Epidermal melanocyte (primary cell): ENCODE measurements at regions not wholly inside any gene's neighbourhood (a gene's known extent, or its start where the extent isn't known, plus 50 kb on each side); places are given as distances from the start of the nearest gene placed in this dataset.
A peak's percentile ranks its signal among the peaks of the same experiment; 100 is the strongest.
"Not testable (repeated sequence)": the region's sequence is repeated elsewhere in the genome, so short reads cannot be mapped to it uniquely, and the experiment has no call there.

Experiments
- DNase-seq: peaks from one replicate; pipeline ENCODE4 v3.0.0; 2011; ENCODE audit warnings: low spot score; ENCODE audit not compliant: insufficient read length

DNA sequence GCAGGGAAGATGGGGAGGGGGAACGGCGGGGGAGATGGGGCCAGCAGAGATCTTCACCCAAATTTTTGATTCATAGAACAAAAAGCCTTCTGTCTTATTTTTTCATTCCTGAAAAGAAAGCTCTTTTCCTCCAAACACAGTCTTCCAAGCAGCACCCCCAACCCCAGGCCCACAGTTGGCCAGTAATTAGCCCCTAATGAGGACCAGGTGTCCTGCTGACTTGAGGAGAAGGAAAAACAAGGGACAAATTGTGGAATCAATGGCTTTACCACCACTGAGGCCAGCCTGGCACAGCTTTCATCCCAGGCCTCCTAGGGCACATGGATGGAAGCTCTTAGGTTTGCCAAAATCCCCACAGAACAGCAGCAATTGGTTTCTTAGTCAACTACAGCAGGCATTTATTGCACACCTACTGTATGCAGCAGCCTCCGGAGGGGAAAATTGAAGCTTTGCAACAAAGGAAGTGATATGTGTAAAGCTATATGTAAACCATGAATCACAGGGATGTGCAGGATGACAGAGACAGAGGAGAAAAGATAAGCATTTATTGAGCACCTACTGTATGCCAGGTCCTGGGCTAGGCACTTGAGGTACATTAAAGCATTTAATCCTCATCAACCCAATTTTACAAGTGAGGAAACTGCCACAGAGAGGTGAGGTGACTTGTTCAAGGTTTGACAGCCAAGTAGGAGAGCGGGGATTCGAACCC lies 199.5 kb downstream of the TBC1D2B start:
- no peak for DNase-seq

- not testable (repeated sequence) for DNase-seq
Observed at GRCh38 chr15:77876107-77876820, 201.2 kb downstream of the TBC1D2B start.

GRCh38 chr15:77875066-77875721 lies 202.3 kb downstream of the TBC1D2B start:
- DNase-seq: not testable (repeated sequence)

DNA sequence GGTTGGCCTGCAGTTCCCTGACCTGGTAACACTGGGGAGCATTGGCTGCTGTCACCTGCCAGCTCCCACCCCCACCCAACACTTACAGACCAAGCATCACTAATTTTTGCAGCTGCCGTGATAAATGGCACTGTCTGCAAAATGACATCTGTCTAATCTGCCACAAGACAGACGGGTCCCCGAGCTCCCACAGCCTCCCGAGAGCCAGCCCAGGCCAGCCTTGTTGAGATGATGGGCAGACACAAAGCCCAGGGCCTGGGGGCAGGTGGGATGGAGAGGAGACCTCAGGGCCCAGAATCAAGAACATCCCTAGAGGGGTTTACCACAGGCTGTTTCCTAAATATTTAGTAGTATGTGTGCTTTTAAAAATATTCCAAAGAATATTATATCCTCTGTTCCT lies 203.4 kb downstream of the TBC1D2B start:
- no peak for DNase-seq

DNA sequence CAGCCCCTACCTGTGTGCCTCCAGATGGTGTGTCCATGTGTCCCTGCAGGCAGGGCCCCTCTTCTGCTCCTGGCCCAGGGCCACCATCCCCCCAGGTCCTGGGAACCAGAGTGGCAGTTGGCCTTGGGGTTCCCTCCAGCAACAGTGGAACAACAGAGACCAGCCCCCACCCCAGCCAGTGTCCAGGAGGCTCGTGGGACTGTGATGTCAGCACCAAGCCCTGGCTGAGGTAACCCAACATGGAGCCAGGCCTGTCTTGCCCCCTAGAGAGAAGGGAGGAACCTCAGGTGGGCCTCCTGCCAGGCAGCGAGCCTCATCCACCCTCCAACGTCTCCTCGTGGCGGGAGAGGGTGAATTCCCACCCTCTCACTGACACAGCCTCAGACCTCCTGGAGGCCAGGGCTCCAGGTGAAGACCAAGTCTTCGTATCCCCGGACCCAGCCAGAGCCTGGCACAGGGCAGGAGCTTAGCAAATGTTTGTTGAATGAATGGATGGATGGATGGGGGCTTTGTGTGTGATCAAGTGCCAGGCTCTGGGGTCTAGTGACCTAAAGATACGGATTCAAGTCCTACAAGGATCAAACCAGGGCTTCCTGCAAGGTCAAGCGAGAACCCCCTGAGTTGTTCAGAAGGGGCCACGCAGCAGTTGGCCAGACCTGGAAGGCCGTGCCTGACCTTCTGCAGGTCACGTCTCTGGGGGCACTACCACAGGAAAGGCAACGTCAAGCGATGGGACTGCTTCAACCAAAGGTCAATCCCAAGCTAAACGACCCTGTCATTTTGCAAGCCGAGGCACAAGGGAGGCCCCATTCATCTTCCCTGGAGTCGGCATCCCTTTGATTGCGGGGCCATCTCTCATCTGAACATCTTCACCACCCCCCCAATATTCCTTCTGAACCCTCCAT lies 204.7 kb downstream of the TBC1D2B start:
- not testable (repeated sequence) for DNase-seq

GRCh38 chr15:77871852-77872371 lies 205.6 kb downstream of the TBC1D2B start:
- DNase-seq: no peak

GRCh38 chr15:77870195-77871065 lies 207.1 kb downstream of the TBC1D2B start:
- peak; percentile 50 for DNase-seq

DNA sequence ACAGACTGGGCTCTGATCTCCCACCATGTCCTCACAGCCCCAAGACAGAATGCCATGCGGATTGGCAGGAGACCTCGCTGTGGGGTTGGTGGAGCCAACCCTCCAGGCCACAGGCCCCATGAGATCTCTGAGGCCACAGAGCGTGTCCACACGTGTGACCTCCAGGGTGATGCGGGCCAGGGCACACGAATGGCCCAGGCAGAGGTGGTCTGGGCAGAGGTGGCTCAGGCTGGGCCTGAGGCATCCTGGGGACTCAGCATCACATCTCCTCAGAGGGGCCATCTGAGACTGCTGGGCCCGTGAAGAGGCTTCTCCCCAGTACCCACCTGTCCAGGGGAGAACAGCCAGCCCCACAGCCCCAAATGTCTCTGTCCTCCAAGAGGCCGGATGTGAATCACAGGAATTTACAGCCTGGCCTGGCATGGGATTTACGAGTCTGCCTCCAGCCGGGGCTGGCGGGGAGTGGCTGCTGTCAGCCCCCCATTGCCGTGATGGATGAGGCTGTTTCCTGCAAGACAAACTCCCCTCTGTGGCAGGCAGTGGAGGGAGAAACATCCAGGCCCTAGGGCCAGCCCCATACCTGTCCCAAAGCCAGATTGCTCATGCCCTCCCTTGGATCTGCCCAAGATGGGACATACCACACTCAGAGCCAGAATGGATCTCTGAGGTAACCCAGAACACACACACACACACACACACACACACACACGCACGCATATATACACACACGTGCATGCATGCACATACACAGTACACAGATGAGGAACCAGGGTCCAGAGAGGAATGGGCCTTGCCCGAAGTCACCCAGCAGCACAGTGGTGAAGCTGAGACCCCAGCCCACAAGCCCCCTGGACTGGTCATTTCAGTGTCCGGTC lies 208.3 kb downstream of the TBC1D2B start:
- no peak for DNase-seq

GRCh38 chr15:77868048-77868629 lies 209.4 kb downstream of the TBC1D2B start:
- DNase-seq: not testable (repeated sequence)

- no peak for DNase-seq
Observed at GRCh38 chr15:77867266-77868047, 210.1 kb downstream of the TBC1D2B start.

DNA sequence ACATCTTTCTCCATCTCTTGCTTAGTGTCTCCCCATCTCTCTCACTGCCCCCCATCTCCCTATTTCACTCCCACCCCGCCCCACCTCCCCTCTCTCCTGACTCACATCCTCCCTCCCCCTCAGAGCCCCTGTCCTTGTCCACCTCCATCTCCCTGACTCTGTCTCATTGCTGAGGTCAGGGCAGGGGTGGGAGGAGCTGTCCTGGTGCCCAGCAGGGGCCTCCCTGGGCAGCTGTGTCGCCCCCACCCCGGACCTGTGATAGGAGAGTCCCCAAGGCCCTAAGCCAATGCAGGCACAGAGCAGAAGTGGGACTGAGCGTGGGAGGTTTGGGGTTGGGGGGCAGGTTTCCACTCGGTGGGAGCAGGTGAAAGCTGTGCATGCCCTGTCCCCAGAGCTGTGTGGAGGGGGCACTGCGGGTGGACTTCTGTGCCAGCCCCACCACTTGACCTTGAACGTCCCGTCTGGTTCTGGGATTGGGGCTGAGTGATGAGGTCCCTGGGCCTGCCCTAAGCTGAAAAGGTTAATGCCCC lies 210.8 kb downstream of the TBC1D2B start:
- no peak for DNase-seq

GRCh38 chr15:77866186-77866585 lies 211.3 kb downstream of the TBC1D2B start:
- DNase-seq: no peak

DNA sequence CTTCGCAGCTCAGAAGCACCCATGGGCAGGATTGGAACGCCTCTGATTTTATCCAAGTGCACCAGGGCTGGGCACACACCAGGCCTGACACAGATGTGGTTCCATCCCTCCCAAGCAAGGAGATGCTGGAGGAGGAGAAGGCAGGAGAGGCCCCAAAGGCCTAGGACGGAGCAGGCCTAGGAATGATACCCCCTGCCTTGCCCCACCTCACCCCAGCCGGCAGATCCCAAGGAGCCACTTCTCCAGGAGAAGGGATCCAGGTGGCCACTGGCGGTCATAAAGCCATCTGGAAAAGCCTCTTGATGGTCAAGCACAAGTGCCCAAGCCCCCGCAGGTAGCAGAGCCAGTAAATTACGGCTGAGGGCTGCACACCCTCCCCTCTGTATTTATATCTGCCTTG lies 211.8 kb downstream of the TBC1D2B start:
- no peak for DNase-seq

GRCh38 chr15:77865106-77865610 lies 212.4 kb downstream of the TBC1D2B start:
- no peak for DNase-seq

DNA sequence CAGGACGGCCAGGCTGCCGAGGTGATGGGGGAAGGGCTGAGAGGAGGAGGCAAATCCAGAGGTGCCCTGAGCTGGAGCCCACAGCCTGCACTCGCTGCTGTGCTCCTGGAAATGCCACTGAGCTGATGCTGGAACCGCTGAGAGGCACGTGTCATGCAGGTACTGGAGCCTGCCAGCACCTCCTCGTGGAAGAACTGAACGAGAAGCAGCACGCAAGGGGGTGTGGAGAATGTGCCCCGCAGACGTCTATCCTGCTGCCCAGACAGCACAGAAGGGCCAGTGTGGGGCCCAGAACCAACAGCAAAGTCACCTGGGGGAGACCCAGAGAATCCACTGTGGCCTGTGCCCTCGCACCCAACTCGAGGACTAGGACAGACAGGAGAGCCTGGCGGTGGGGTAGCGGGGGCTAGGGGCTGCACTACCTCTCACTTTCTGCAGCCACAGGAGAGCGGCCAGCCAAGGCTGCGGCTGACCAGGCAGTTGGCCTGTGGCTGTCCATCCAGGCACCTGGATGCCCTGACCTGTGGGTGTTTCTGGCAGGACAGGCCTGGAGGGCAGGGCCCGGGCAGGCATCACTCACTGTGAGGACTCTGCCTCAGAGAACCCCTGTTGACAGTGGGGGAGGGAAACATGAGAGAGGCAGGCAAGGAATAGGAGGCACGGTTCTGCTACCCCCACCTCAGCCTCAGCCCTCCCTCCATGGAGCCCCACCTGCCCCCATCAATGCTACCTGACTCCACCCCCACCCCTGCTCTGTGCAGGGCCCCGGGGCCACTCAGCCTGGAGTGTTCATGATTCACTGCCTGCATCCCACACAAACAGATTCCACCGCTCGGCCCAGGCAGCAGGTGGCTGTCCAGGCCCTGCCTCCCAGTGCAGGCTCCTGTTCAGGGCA lies 213.1 kb downstream of the TBC1D2B start:
- DNase-seq: no peak

DNA sequence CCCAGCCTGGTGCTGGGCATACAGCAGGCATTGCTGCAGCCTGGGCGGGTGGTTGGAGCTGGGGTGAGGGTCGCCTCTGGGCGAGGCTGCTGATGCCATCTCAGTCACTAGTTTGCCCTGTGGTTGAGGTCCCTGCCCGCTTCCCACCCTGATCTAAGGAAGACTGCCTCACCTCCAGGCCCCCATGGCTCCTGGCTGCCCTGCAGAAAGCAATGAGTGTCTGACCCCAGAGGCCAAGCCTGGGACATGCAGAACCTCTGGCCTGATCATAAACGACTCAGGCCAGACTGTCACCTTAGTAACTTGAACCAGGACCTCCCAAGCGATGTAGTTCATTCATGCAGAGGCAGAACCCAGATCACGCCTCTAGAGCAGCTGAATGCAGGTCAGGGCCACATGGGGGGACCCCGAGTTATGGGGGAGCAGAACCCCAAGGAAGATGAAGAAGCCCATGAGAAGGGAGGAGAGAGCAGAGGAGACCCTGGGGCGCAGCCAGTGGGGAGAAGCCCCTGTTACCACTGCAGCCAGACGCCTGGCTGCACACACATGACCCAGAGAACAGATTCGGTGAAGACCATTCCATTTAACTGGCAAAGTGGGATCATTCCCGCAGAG lies 213.9 kb downstream of the TBC1D2B start:
- DNase-seq: no peak
